ENCODE measurements at regions not wholly inside any gene's neighbourhood (a gene's known extent, or its start where the extent isn't known, plus 50 kb on each side); places are given as distances from the start of the nearest gene placed in this dataset.

GRCh38 chr6:40796260-40797221 lies 209.4 kb upstream of the LRFN2 start:
- Histone ChIP-seq H3K9me2 (replicated peaks; ENCODE audit: insufficient read depth, low read length) (no peaks in the 10 kb centered on the region), H4K20me1 (ENCODE audit: low read depth, low read length) (no peaks in the 10 kb centered on the region), H2AFZ (ENCODE audit: low read depth, low read length, severe bottlenecking) (no peak overlapping the region), H3K27me3 (ENCODE audit: low read length) (no peaks in the 10 kb centered on the region), H3K36me3 (ENCODE audit: low read length) (no peaks in the 10 kb centered on the region), H3K79me2 (ENCODE audit: insufficient read depth, low read length) (no peaks in the 10 kb centered on the region), H3K9ac (ENCODE audit: low read length) (no peak overlapping the region), H3F3A (ENCODE audit: insufficient read depth) (no peaks in the 10 kb centered on the region), H3K27ac (ENCODE audit: low read depth, low read length) (no peak overlapping the region), H3K9me3 (ENCODE audit: insufficient read depth, low read length) (no peaks in the 10 kb centered on the region), H3K4me2 (ENCODE audit: low read depth, low read length, poor library complexity, severe bottlenecking) (no peak overlapping the region), H3K4me3 (ENCODE audit: insufficient read depth, low read length, poor library complexity, severe bottlenecking) (no peak overlapping the region)
- TF ChIP-seq EZH2phosphoT487 (conservative IDR thresholded peaks at IDR 0.05; ENCODE audit: low read length) = no peak

GRCh38 chr6:40794586-40794985 lies 207.4 kb upstream of the LRFN2 start:
- TF ChIP-seq EZH2phosphoT487 (conservative IDR thresholded peaks at IDR 0.05; ENCODE audit: low read length) = no peak
- no peak for TF ChIP-seq CTCF (IDR thresholded peaks at IDR 0.05; ENCODE audit: insufficient read depth, low read length, poor library complexity, severe bottlenecking)
- Histone ChIP-seq H3K79me2 (ENCODE audit: insufficient read depth, low read length) (no peaks in the 10 kb centered on the region), H4K20me1 (ENCODE audit: low read depth, low read length) (no peaks in the 10 kb centered on the region), H2AFZ (ENCODE audit: low read depth, low read length, severe bottlenecking) (no peak overlapping the region), H3K27ac (ENCODE audit: low read depth, low read length) (no peak overlapping the region), H3K4me3 (ENCODE audit: insufficient read depth, low read length, poor library complexity, severe bottlenecking) (no peak overlapping the region), H3K27me3 (ENCODE audit: low read length) (no peaks in the 10 kb centered on the region), H3K4me2 (ENCODE audit: low read depth, low read length, poor library complexity, severe bottlenecking) (no peak overlapping the region), H3K9ac (ENCODE audit: low read length) (no peak overlapping the region), H3F3A (ENCODE audit: insufficient read depth) (no peaks in the 10 kb centered on the region), H3K9me2 (replicated peaks; ENCODE audit: insufficient read depth, low read length) (no peaks in the 10 kb centered on the region), H3K9me3 (ENCODE audit: insufficient read depth, low read length) (no peaks in the 10 kb centered on the region), H3K36me3 (ENCODE audit: low read length) (no peaks in the 10 kb centered on the region)

- Histone ChIP-seq H4K20me1 (ENCODE audit: low read depth, low read length) (no peaks in the 10 kb centered on the region), H3K9me2 (replicated peaks; ENCODE audit: insufficient read depth, low read length) (no peaks in the 10 kb centered on the region), H3K9me3 (ENCODE audit: insufficient read depth, low read length) (no peaks in the 10 kb centered on the region), H3K9ac (ENCODE audit: low read length) (no peak overlapping the region), H3K27ac (ENCODE audit: low read depth, low read length) (no peak overlapping the region), H3K4me3 (ENCODE audit: insufficient read depth, low read length, poor library complexity, severe bottlenecking) (no peak overlapping the region), H3K36me3 (ENCODE audit: low read length) (no peaks in the 10 kb centered on the region), H3K4me2 (ENCODE audit: low read depth, low read length, poor library complexity, severe bottlenecking) (no peak overlapping the region), H3K79me2 (ENCODE audit: insufficient read depth, low read length) (no peaks in the 10 kb centered on the region), H3K27me3 (ENCODE audit: low read length) (no peaks in the 10 kb centered on the region), H3F3A (ENCODE audit: insufficient read depth) (no peaks in the 10 kb centered on the region), H2AFZ (ENCODE audit: low read depth, low read length, severe bottlenecking) (no peak overlapping the region)
- no peak for TF ChIP-seq EZH2phosphoT487 (conservative IDR thresholded peaks at IDR 0.05; ENCODE audit: low read length)
- no peak for TF ChIP-seq CTCF (IDR thresholded peaks at IDR 0.05; ENCODE audit: insufficient read depth, low read length, poor library complexity, severe bottlenecking)
Observed at GRCh38 chr6:40792183-40792582, 205.0 kb upstream of the LRFN2 start.

GRCh38 chr6:40791004-40791403 lies 203.8 kb upstream of the LRFN2 start:
- H3K36me3 ChIP-seq (ENCODE audit: low read length) = no peaks in the 10 kb centered on the region
- TF ChIP-seq CTCF (IDR thresholded peaks at IDR 0.05; ENCODE audit: insufficient read depth, low read length, poor library complexity, severe bottlenecking) (no peak), EZH2phosphoT487 (conservative IDR thresholded peaks at IDR 0.05; ENCODE audit: low read length) (no peak)
- H3K4me2 ChIP-seq (ENCODE audit: low read depth, low read length, poor library complexity, severe bottlenecking) = no peak overlapping the region
- no peaks in the 10 kb centered on the region for H3K9me2 ChIP-seq (replicated peaks; ENCODE audit: insufficient read depth, low read length)
- H3K9ac ChIP-seq (ENCODE audit: low read length) = no peak overlapping the region
- no peaks in the 10 kb centered on the region for H3F3A ChIP-seq (ENCODE audit: insufficient read depth)
- H3K9me3 ChIP-seq (ENCODE audit: insufficient read depth, low read length) = no peaks in the 10 kb centered on the region
- no peak overlapping the region for H3K4me3 ChIP-seq (ENCODE audit: insufficient read depth, low read length, poor library complexity, severe bottlenecking)
- no peaks in the 10 kb centered on the region for H3K27me3 ChIP-seq (ENCODE audit: low read length)
- no peak overlapping the region for H2AFZ ChIP-seq (ENCODE audit: low read depth, low read length, severe bottlenecking)
- no peaks in the 10 kb centered on the region for H3K79me2 ChIP-seq (ENCODE audit: insufficient read depth, low read length)
- H4K20me1 ChIP-seq (ENCODE audit: low read depth, low read length) = no peaks in the 10 kb centered on the region
- no peak overlapping the region for H3K27ac ChIP-seq (ENCODE audit: low read depth, low read length)
